Stomach (tissue), 4 donors: ENCODE measurements at regions not wholly inside any gene's neighbourhood (a gene's known extent, or its start where the extent isn't known, plus 50 kb on each side); places are given as distances from the start of the nearest gene placed in this dataset.
"Not testable (repeated sequence)": the region's sequence is repeated elsewhere in the genome, so short reads cannot be mapped to it uniquely, and the experiment has no call there.

Experiments used
- CTCF ChIP-seq, 7 experiments: fragments of 450-650 bp in 4 of 7; fragments of 200-600 bp in 3 of 7; sonication (generic) in 3 of 7; IDR thresholded peaks; one replicate each; pipeline ENCODE4 v1.5.1; 2016 to 2019; ENCODE audit warnings: antibody characterized with exemption in 7 of 7, control low read depth in 2 of 7, mild to moderate bottlenecking in 1 of 7
- EP300 ChIP-seq: sonication (generic); formaldehyde crosslinking; IDR thresholded peaks from one replicate; pipeline ENCODE4 v1.6.1; 2017; ENCODE audit warnings: antibody characterized with exemption
- POLR2A ChIP-seq, 4 donors: fragments of 450-650 bp; IDR thresholded peaks; one replicate each; pipeline ENCODE4 v1.6.1; 2016; ENCODE audit warnings: antibody characterized with exemption in 4 of 4, control low read depth in 2 of 4, mild to moderate bottlenecking in 1 of 4, moderate library complexity in 1 of 4
- POLR2AphosphoS5 ChIP-seq, 3 donors: sonication (generic); formaldehyde crosslinking; IDR thresholded peaks; one replicate each; pipeline ENCODE4 v1.6.1; 2016; ENCODE audit warnings: antibody characterized with exemption in 3 of 3

GRCh38 chr9:17888964-17889363, 310.1 kb downstream of the SH3GL2 start:
- not testable (repeated sequence) for TF ChIP-seq POLR2A (IDR thresholded peaks at IDR 0.05); POLR2AphosphoS5 (IDR thresholded peaks at IDR 0.05); EP300; CTCF (IDR thresholded peaks at IDR 0.05)
